OCI-LY7 (cell line): ENCODE measurements at regions not wholly inside any gene's neighbourhood (a gene's known extent, or its start where the extent isn't known, plus 50 kb on each side); places are given as distances from the start of the nearest gene placed in this dataset.

ENCODE experiments used
- BruUV-seq: library from RNA; stranded (reverse); fragments of 400-500 nt; replicated peaks from 2 replicates; lab custom pipeline; 2021; lab: Mats Ljungman, UMichigan
- CTCF ChIA-PET: fragments of 300-600 bp; sonication (Branson Sonifier 250); formaldehyde crosslinking; loops from one replicate; lab custom pipeline; 2022; ENCODE audit warnings: antibody characterized with exemption; ENCODE audit not compliant: unreplicated experiment; lab: Charles Lee
- POLR2A ChIA-PET: fragments of 300-600 bp; sonication (Branson Sonifier 250); formaldehyde crosslinking; loops from one replicate; lab custom pipeline; 2022; ENCODE audit warnings: antibody characterized with exemption; lab: Charles Lee
- DNase-seq: peaks from one replicate; pipeline ENCODE4 v3.0.0-alpha.2; 2015; ENCODE audit warnings: low spot score
- H2AFZ ChIP-seq: fragments of 200-600 bp; sonication (generic), shearing (Covaris generic); 2 replicates; pipeline ENCODE4 v1.6.1; 2014; ENCODE audit warnings: mild to moderate bottlenecking, antibody characterized with exemption, low read length, moderate library complexity
- H3K27ac ChIP-seq: fragments of 200-600 bp; sonication (generic); 2 replicates; pipeline ENCODE4 v1.5.1; 2014; ENCODE audit warnings: mixed run types, low read depth, mild to moderate bottlenecking, moderate library complexity, low read length, inconsistent platforms; ENCODE audit not compliant: poor library complexity, severe bottlenecking
- H3K36me3 ChIP-seq: fragments of 200-600 bp; sonication (generic); 2 replicates; pipeline ENCODE4 v1.6.1; 2014; ENCODE audit warnings: mild to moderate bottlenecking, antibody characterized with exemption, low read length, moderate library complexity, mixed read lengths; ENCODE audit not compliant: insufficient read depth
- H3K4me1 ChIP-seq: fragments of 200-600 bp; sonication (generic); 2 replicates; pipeline ENCODE4 v1.5.1; 2014; ENCODE audit warnings: mild to moderate bottlenecking, low read length; ENCODE audit not compliant: insufficient read depth, poor library complexity, severe bottlenecking
- H3K4me2 ChIP-seq: fragments of 200-600 bp; sonication (generic); 2 replicates; pipeline ENCODE4 v1.6.1; 2014; ENCODE audit warnings: mild to moderate bottlenecking, low read length
- H3K4me3 ChIP-seq: fragments of 200-600 bp; sonication (generic); 2 replicates; pipeline ENCODE4 v1.5.1; 2014; ENCODE audit warnings: mild to moderate bottlenecking, low read depth, low read length; ENCODE audit not compliant: poor library complexity, severe bottlenecking
- H3K79me2 ChIP-seq: fragments of 200-600 bp; sonication (generic); 2 replicates; pipeline ENCODE4 v1.6.1; 2016; ENCODE audit warnings: low read depth, mild to moderate bottlenecking, low read length, moderate library complexity, mixed read lengths; ENCODE audit not compliant: insufficient read depth
- H3K9me2 ChIP-seq: fragments of 200-600 bp; sonication (generic); 2 replicates; pipeline ENCODE4 v1.6.1; 2016; ENCODE audit warnings: mild to moderate bottlenecking, low read length, mixed read lengths; ENCODE audit not compliant: insufficient read depth
- H3K9me3 ChIP-seq: fragments of 200-600 bp; sonication (generic); 2 replicates; pipeline ENCODE4 v1.6.1; 2014; ENCODE audit warnings: mild to moderate bottlenecking, mixed run types, low read length, mixed read lengths
- H4K20me1 ChIP-seq: fragments of 200-600 bp; sonication (generic); 2 replicates; pipeline ENCODE4 v1.6.1; 2014; ENCODE audit warnings: mild to moderate bottlenecking, antibody characterized with exemption, low read length, moderate library complexity, mixed read lengths; ENCODE audit not compliant: insufficient read depth
- EZH2phosphoT487 ChIP-seq: fragments of 200-600 bp; sonication (generic); IDR thresholded peaks from 2 replicates; pipeline ENCODE4 v1.6.1; 2018; ENCODE audit warnings: low read depth, borderline replicate concordance, mild to moderate bottlenecking, mixed run types, antibody characterized with exemption, low read length, moderate library complexity, mixed read lengths
- intact Hi-C: fragments of 100-400 bp; cut with micrococcal nuclease; formaldehyde crosslinking; loops from one replicate; pipeline ENCODE4 v1.10.0; 2022; ENCODE audit not compliant: unreplicated experiment
- TF ChIP-seq, protein P1 (sequence below): fragments of 200-600 bp; sonication (generic); conservative IDR thresholded peaks from 2 replicates; pipeline ENCODE4 v1.5.1; 2014; ENCODE audit warnings: mild to moderate bottlenecking, antibody characterized with exemption, low read length, moderate library complexity, mixed read lengths

DNA sequence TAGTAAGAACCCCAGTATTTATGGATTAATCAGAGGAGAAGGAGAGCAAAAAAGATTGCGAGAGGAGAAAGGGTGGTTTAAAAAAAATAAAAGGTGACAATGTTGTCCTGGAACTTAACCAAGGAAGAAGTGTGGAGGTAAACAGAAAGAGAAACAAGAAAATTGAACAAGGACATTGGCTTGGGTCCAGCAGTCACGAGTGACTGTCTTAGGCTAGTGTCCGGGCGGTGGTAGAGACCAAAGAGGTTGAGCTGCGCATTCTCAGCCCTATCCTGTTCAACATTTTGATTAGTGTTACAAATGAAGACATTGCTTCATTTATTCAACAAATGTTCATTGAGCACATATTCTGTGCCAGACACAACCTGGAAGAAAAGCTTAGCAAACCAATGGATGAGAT lies 329.9 kb downstream of the FGFR2 start:
- Histone ChIP-seq H3K9me3 (no peaks in the 10 kb centered on the region), H3K27ac (no peak overlapping the region), H3K9me2 (no peaks in the 10 kb centered on the region), H3K4me1 (no peaks in the 10 kb centered on the region), H3K4me2 (no peak overlapping the region), H3K36me3 (no peaks in the 10 kb centered on the region), H3K4me3 (no peak overlapping the region), H3K79me2 (no peaks in the 10 kb centered on the region), H2AFZ (no peak overlapping the region), H4K20me1 (no peaks in the 10 kb centered on the region)
- intact Hi-C loops, result no loop called here
- BruUV-seq, result no TSS peak
- no peak for DNase-seq
- CTCF ChIA-PET, result no interaction called here
- no peak for TF ChIP-seq EZH2phosphoT487
- TF ChIP-seq, protein P1, sequence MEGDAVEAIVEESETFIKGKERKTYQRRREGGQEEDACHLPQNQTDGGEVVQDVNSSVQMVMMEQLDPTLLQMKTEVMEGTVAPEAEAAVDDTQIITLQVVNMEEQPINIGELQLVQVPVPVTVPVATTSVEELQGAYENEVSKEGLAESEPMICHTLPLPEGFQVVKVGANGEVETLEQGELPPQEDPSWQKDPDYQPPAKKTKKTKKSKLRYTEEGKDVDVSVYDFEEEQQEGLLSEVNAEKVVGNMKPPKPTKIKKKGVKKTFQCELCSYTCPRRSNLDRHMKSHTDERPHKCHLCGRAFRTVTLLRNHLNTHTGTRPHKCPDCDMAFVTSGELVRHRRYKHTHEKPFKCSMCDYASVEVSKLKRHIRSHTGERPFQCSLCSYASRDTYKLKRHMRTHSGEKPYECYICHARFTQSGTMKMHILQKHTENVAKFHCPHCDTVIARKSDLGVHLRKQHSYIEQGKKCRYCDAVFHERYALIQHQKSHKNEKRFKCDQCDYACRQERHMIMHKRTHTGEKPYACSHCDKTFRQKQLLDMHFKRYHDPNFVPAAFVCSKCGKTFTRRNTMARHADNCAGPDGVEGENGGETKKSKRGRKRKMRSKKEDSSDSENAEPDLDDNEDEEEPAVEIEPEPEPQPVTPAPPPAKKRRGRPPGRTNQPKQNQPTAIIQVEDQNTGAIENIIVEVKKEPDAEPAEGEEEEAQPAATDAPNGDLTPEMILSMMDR, result no peak
- POLR2A ChIA-PET, result no interaction called here

DNA sequence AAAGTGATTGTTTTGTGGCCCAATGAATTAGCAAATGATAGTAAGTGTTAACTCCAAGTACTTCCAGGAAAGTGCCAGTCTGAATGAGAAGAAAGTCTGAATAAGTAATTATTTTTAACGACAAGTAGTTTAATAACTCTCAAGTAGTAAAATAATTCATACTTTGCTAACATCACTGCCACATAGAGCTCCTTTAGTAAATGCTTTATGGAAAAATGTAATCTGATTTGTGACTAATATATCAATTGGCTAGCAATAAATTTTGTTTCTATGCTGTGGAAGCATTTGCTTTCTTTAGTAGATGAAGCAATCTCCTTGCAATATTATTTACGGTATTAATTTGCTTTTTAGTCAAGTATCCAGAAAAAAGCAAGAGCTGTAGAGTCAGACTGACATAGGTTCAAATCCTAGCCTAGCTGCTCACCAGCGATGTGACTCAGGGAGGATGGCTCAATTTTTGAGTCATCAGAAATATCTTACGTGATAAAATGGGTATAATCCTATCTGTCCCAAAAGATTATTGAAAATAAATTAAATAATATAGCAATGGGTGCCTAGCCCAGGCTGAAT lies 329.3 kb downstream of the FGFR2 start:
- H3K36me3 ChIP-seq, result no peaks in the 10 kb centered on the region
- intact Hi-C loops, result no loop called here
- no peak overlapping the region for H3K4me2 ChIP-seq
- BruUV-seq, result no TSS peak
- H3K27ac ChIP-seq, result no peak overlapping the region
- no peaks in the 10 kb centered on the region for H3K4me1 ChIP-seq
- H3K4me3 ChIP-seq, result no peak overlapping the region
- no peaks in the 10 kb centered on the region for H3K9me3 ChIP-seq
- POLR2A ChIA-PET, result interaction anchor here (0.6 kb wide), 1 partner anchor 373 kb away, joined by 5 read pairs; no protein-coding TSS in a partner anchor
- H3K79me2 ChIP-seq, result no peaks in the 10 kb centered on the region
- no peaks in the 10 kb centered on the region for H3K9me2 ChIP-seq
- DNase-seq, result no peak
- CTCF ChIA-PET, result no interaction called here
- H4K20me1 ChIP-seq, result no peaks in the 10 kb centered on the region
- H2AFZ ChIP-seq, result no peak overlapping the region
- TF ChIP-seq, protein P1, result no peak
- no peak for TF ChIP-seq EZH2phosphoT487

DNA sequence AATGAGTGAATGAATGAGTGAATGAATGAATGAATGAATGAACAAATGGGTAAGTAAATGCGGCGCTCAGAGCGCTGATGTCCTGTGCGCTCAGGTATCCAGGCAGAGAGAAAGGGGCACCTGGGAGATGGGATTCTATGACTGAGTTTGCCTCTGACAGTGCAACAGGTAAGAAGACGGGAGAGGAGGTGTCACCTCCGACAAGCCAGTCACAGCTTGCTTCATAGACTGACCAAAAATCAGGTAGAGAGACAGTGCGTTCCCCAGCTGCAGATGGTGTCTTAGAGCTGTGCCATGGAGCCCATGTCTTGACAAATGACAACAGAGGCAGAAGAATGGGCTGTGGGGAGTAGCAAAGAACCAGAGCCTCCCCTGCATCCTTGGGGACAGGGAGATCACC lies 327.3 kb downstream of the FGFR2 start:
- ChIA-PET CTCF (no interaction called here), POLR2A (no interaction called here)
- no peak overlapping the region for H2AFZ ChIP-seq
- intact Hi-C loops, result no loop called here
- no peaks in the 10 kb centered on the region for H3K4me1 ChIP-seq
- no peaks in the 10 kb centered on the region for H3K36me3 ChIP-seq
- DNase-seq, result no peak
- no peaks in the 10 kb centered on the region for H4K20me1 ChIP-seq
- H3K79me2 ChIP-seq, result no peaks in the 10 kb centered on the region
- no peak overlapping the region for H3K4me3 ChIP-seq
- no TSS peak for BruUV-seq
- TF ChIP-seq, protein P1, result no peak
- TF ChIP-seq EZH2phosphoT487, result no peak
- H3K27ac ChIP-seq, result no peak overlapping the region
- H3K9me2 ChIP-seq, result no peaks in the 10 kb centered on the region
- no peak overlapping the region for H3K4me2 ChIP-seq
- no peaks in the 10 kb centered on the region for H3K9me3 ChIP-seq
